H1 (cell line): ENCODE measurements at regions not wholly inside any gene's neighbourhood (a gene's known extent, or its start where the extent isn't known, plus 50 kb on each side); places are given as distances from the start of the nearest gene placed in this dataset.

Experiments used
- ASH2L ChIP-seq: fragments of 200-600, 300-600 bp; sonication (generic); IDR thresholded peaks from one replicate; pipeline ENCODE4 v1.7.1; 2017; ENCODE audit warnings: low read length
- NRF1 ChIP-seq: IDR thresholded peaks from 2 replicates; pipeline ENCODE4 v1.6.1; 2011; ENCODE audit warnings: mild to moderate bottlenecking, low read depth, low read length, improper control_type of control experiment
- POLR2AphosphoS5 ChIP-seq: IDR thresholded peaks from 2 replicates; pipeline ENCODE4 v1.6.1; 2011; ENCODE audit warnings: low read depth, low read length
- RNF2 ChIP-seq: fragments of 200-900, 300-1000 bp; sonication (generic); IDR thresholded peaks from 2 replicates; pipeline ENCODE4 v1.7.1; 2016; ENCODE audit warnings: borderline replicate concordance, low read depth, mild to moderate bottlenecking, antibody characterized with exemption, low read length; ENCODE audit not compliant: poor library complexity, severe bottlenecking; ENCODE audit errors: missing control alignments
- TEAD4 ChIP-seq: IDR thresholded peaks from 2 replicates; pipeline ENCODE4 v1.6.1; 2012; ENCODE audit warnings: low read depth, low read length, inconsistent platforms, mixed read lengths
- TF ChIP-seq, protein P1 (sequence below): fragments of 300-600 bp; sonication (generic); IDR thresholded peaks from 2 replicates; pipeline ENCODE4 v1.7.1; 2012; ENCODE audit warnings: low read length, moderate library complexity, mild to moderate bottlenecking, inconsistent platforms; ENCODE audit not compliant: insufficient replicate concordance
- TF ChIP-seq, protein P2 (sequence below): IDR thresholded peaks from 2 replicates; pipeline ENCODE4 v1.6.1; 2012; ENCODE audit warnings: inconsistent platforms

DNA sequence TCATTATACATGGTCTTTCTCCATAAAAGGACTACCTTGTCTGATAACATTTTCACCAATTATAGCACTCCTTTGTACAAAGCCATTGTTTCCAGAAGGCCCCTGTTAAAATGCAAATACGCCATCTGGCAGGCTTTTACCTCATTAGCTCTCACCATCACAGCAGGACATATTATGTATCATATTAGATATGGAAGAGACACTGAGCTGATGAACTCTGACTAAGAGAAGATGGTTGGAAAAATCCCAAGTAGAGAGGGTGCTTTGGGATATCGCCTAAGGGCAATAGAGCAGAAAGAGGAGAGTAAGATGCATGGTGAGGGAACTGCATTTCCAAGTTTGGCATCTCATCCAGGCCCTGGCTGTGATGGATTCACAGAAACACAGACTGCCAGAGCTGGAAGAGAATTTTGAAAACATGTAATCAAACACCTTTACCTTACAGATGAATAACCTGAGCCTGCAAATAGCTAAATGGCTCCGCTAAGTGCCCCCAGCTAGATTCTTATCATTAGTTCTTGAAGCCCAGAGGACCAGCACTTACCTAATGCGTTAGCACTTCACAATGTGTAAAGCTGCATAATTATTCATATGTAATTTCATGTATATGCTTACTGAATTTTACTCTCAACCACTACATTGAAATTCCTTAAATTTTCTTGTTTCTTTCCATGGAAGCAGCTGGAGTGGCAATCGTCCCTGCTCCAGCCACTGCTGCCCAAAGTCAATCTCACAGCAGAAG, 393.6 kb upstream of the IZUMO3 start (continued):
- TF ChIP-seq, protein P1, sequence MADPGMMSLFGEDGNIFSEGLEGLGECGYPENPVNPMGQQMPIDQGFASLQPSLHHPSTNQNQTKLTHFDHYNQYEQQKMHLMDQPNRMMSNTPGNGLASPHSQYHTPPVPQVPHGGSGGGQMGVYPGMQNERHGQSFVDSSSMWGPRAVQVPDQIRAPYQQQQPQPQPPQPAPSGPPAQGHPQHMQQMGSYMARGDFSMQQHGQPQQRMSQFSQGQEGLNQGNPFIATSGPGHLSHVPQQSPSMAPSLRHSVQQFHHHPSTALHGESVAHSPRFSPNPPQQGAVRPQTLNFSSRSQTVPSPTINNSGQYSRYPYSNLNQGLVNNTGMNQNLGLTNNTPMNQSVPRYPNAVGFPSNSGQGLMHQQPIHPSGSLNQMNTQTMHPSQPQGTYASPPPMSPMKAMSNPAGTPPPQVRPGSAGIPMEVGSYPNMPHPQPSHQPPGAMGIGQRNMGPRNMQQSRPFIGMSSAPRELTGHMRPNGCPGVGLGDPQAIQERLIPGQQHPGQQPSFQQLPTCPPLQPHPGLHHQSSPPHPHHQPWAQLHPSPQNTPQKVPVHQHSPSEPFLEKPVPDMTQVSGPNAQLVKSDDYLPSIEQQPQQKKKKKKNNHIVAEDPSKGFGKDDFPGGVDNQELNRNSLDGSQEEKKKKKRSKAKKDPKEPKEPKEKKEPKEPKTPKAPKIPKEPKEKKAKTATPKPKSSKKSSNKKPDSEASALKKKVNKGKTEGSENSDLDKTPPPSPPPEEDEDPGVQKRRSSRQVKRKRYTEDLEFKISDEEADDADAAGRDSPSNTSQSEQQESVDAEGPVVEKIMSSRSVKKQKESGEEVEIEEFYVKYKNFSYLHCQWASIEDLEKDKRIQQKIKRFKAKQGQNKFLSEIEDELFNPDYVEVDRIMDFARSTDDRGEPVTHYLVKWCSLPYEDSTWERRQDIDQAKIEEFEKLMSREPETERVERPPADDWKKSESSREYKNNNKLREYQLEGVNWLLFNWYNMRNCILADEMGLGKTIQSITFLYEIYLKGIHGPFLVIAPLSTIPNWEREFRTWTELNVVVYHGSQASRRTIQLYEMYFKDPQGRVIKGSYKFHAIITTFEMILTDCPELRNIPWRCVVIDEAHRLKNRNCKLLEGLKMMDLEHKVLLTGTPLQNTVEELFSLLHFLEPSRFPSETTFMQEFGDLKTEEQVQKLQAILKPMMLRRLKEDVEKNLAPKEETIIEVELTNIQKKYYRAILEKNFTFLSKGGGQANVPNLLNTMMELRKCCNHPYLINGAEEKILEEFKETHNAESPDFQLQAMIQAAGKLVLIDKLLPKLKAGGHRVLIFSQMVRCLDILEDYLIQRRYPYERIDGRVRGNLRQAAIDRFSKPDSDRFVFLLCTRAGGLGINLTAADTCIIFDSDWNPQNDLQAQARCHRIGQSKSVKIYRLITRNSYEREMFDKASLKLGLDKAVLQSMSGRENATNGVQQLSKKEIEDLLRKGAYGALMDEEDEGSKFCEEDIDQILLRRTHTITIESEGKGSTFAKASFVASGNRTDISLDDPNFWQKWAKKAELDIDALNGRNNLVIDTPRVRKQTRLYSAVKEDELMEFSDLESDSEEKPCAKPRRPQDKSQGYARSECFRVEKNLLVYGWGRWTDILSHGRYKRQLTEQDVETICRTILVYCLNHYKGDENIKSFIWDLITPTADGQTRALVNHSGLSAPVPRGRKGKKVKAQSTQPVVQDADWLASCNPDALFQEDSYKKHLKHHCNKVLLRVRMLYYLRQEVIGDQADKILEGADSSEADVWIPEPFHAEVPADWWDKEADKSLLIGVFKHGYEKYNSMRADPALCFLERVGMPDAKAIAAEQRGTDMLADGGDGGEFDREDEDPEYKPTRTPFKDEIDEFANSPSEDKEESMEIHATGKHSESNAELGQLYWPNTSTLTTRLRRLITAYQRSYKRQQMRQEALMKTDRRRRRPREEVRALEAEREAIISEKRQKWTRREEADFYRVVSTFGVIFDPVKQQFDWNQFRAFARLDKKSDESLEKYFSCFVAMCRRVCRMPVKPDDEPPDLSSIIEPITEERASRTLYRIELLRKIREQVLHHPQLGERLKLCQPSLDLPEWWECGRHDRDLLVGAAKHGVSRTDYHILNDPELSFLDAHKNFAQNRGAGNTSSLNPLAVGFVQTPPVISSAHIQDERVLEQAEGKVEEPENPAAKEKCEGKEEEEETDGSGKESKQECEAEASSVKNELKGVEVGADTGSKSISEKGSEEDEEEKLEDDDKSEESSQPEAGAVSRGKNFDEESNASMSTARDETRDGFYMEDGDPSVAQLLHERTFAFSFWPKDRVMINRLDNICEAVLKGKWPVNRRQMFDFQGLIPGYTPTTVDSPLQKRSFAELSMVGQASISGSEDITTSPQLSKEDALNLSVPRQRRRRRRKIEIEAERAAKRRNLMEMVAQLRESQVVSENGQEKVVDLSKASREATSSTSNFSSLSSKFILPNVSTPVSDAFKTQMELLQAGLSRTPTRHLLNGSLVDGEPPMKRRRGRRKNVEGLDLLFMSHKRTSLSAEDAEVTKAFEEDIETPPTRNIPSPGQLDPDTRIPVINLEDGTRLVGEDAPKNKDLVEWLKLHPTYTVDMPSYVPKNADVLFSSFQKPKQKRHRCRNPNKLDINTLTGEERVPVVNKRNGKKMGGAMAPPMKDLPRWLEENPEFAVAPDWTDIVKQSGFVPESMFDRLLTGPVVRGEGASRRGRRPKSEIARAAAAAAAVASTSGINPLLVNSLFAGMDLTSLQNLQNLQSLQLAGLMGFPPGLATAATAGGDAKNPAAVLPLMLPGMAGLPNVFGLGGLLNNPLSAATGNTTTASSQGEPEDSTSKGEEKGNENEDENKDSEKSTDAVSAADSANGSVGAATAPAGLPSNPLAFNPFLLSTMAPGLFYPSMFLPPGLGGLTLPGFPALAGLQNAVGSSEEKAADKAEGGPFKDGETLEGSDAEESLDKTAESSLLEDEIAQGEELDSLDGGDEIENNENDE = no peak
- TF ChIP-seq, protein P2, sequence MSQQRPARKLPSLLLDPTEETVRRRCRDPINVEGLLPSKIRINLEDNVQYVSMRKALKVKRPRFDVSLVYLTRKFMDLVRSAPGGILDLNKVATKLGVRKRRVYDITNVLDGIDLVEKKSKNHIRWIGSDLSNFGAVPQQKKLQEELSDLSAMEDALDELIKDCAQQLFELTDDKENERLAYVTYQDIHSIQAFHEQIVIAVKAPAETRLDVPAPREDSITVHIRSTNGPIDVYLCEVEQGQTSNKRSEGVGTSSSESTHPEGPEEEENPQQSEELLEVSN = no peak
- TF ChIP-seq TEAD4 (no peak), NRF1 (no peak), RNF2 (no peak), ASH2L (no peak), POLR2AphosphoS5 (no peak)
